Posterior vena cava (tissue), 2 donors: ENCODE measurements at regions not wholly inside any gene's neighbourhood (a gene's known extent, or its start where the extent isn't known, plus 50 kb on each side); places are given as distances from the start of the nearest gene placed in this dataset.

ENCODE experiments used
- DNase-seq: peaks from one replicate; pipeline ENCODE4 v3.0.0-alpha.2; 2020; ENCODE audit warnings: low spot score
- intact Hi-C, 2 donors: fragments of 100-400 bp; cut with DNase I; formaldehyde crosslinking; loops; one replicate each; pipeline versions ENCODE4 v1.14.1 to v1.14.2; 2022 to 2023
- donor health status: DM: yes; HTN: yes; CAD: no.
- donor health status: DM: yes; HTN: yes; CAD: no.

- DNase-seq = no peak
- intact Hi-C loops = loop anchor here in 1 of 2 donors (10.0 kb wide), 1 partner anchor 236 kb away; no protein-coding TSS in a partner anchor
Measured at GRCh38 chr2:158011055-158011771, 90.5 kb upstream of the UPP2 start.

GRCh38 chr2:158009399-158009798 is 92.3 kb upstream of the UPP2 start:
- DNase-seq = no peak
- intact Hi-C loops = loop anchor here in 1 of 2 donors (5.0 to 10.0 kb wide), 3 partner anchors 135 to 515 kb away; partner anchors contain the start of gene ACVR1

- intact Hi-C loops = loop anchor here in 1 of 2 donors (5.0 to 10.0 kb wide), 3 partner anchors 132 to 512 kb away; partner anchors contain the start of gene ACVR1
- DNase-seq = no peak
Measured at GRCh38 chr2:158006961-158007719, 94.5 kb upstream of the UPP2 start.

GRCh38 chr2:158004126-158004764 is 97.4 kb upstream of the UPP2 start:
- intact Hi-C loops = loop anchor here in 1 of 2 donors (10.0 kb wide), 2 partner anchors 129 to 509 kb away; partner anchors contain the start of gene ACVR1

GRCh38 chr2:158002079-158002478 is 99.6 kb upstream of the UPP2 start:
- intact Hi-C loops = loop anchor here in 1 of 2 donors (10.0 kb wide), 2 partner anchors 127 to 507 kb away; partner anchors contain the start of gene ACVR1
- no peak for DNase-seq

More at GRCh38 chr2:158004126-158004764, 97.4 kb upstream of the UPP2 start:
- no peak for DNase-seq

GRCh38 chr2:157996799-157997198 is 104.9 kb upstream of the UPP2 start:
- intact Hi-C loops = no loop called here
- DNase-seq = no peak

GRCh38 chr2:157995117-157995516 is 106.6 kb upstream of the UPP2 start:
- no peak for DNase-seq
- intact Hi-C loops = no loop called here

GRCh38 chr2:157991932-157992331 is 109.7 kb upstream of the UPP2 start:
- intact Hi-C loops = no loop called here
- no peak for DNase-seq

GRCh38 chr2:157990173-157990572 is 111.5 kb upstream of the UPP2 start:
- intact Hi-C loops = no loop called here

GRCh38 chr2:157989227-157989626 is 112.4 kb upstream of the UPP2 start:
- DNase-seq = no peak
- intact Hi-C loops = no loop called here

More at GRCh38 chr2:157990173-157990572, 111.5 kb upstream of the UPP2 start:
- no peak for DNase-seq

GRCh38 chr2:157986761-157987160 is 110.6 kb upstream of the ACVR1 start:
- DNase-seq = no peak

GRCh38 chr2:157984866-157985265 is 108.7 kb upstream of the ACVR1 start:
- DNase-seq = no peak
- intact Hi-C loops = no loop called here

More at GRCh38 chr2:157986761-157987160, 110.6 kb upstream of the ACVR1 start:
- intact Hi-C loops = no loop called here

- DNase-seq = no peak
- intact Hi-C loops = no loop called here
Measured at GRCh38 chr2:157980020-157980419, 103.9 kb upstream of the ACVR1 start.

GRCh38 chr2:157971702-157972101 is 95.6 kb upstream of the ACVR1 start:
- intact Hi-C loops = no loop called here
- no peak for DNase-seq

- intact Hi-C loops = no loop called here
- no peak for DNase-seq
Measured at GRCh38 chr2:157967856-157968255, 91.7 kb upstream of the ACVR1 start.

- intact Hi-C loops = no loop called here
- no peak for DNase-seq
Measured at GRCh38 chr2:157959249-157959648, 83.1 kb upstream of the ACVR1 start.

GRCh38 chr2:157957596-157957995 is 81.5 kb upstream of the ACVR1 start:
- intact Hi-C loops = no loop called here
- no peak for DNase-seq

- DNase-seq = no peak
- intact Hi-C loops = no loop called here
Measured at GRCh38 chr2:157952558-157952957, 76.4 kb upstream of the ACVR1 start.

GRCh38 chr2:157948856-157949255 is 72.7 kb upstream of the ACVR1 start:
- no peak for DNase-seq
- intact Hi-C loops = no loop called here
